Activated naive CD4-positive, alpha-beta T cell treated with anti-CD3 and anti-CD28 coated beads, Interleukin-2, amount 50 U/mL, for 24 hours (primary cell): ENCODE measurements at regions not wholly inside any gene's neighbourhood (a gene's known extent, or its start where the extent isn't known, plus 50 kb on each side); places are given as distances from the start of the nearest gene placed in this dataset.
A peak's percentile ranks its signal among the peaks of the same experiment; 100 is the strongest.
"Not testable (repeated sequence)": the region's sequence is repeated elsewhere in the genome, so short reads cannot be mapped to it uniquely, and the experiment has no call there.

ENCODE experiments used
- H3K27ac Mint-ChIP-seq: one replicate; pipeline ENCODE4 v1.8.0; 2021; ENCODE audit warnings: mild to moderate bottlenecking, mixed read lengths
- H3K27me3 Mint-ChIP-seq: one replicate; pipeline ENCODE4 v1.8.0; 2021; ENCODE audit warnings: mixed read lengths
- H3K36me3 Mint-ChIP-seq: one replicate; pipeline ENCODE4 v1.8.0; 2021; ENCODE audit warnings: mixed read lengths
- H3K4me1 Mint-ChIP-seq: one replicate; pipeline ENCODE4 v1.8.0; 2021; ENCODE audit warnings: mixed read lengths
- H3K4me3 Mint-ChIP-seq: one replicate; pipeline ENCODE4 v1.8.0; 2021; ENCODE audit warnings: mild to moderate bottlenecking, mixed read lengths
- H3K9me3 Mint-ChIP-seq: one replicate; pipeline ENCODE4 v1.8.0; 2021; ENCODE audit warnings: mixed read lengths

DNA sequence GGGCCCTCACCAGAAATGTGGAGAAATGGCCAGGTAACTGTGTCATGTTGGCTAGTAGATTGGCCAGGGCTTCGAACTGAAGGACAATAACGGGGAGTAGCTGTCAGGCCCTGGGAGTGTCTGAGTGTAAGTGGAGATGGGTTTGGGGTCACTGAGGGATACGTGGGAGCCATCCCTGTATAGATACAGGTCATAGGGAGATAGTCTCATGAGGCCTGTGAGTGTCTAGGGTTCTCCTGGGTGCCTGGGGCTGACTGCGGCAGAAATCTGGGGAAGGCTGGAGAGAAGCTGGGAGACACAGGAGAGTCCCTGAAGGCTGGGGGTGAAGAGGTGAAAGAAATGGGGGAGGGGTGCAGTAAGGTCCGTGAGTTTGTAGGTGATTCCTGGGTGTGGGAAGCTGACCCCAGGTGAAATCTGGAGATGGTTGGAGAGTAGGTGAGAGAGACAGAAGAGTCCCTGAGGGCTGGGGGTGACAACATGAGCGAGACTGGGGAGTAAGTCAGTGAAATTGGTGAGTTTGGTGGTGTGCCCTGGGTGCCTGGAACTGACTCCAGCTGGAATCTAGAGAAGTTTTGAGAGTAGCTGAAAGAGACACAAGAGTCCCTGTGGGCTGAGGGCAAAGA lies 124.6 kb upstream of the ANKRD30BL start:
- H3K4me1 Mint-ChIP-seq, H3K27ac Mint-ChIP-seq: not testable (repeated sequence)

DNA sequence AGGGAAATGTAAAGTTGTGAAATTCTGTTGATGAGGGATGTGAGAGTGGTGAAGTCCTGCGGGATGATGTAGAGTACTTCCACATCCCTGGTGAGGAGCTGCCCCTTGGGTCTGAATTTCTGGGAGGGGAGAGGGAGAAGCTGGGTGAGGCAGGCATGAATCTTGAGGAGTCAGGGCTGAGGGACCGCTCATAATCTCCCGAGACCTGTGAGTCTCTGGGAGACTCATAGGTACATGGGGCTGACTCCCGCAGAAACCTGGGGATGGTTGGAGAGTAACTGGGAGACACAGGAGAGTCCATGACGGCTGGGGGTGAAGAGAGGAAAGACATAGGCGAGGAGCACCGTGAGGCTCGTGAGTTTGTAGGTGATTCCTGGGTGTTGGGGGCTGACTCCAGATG lies 126.2 kb upstream of the ANKRD30BL start:
- not testable (repeated sequence) for H3K4me1 Mint-ChIP-seq, H3K27ac Mint-ChIP-seq, H3K36me3 Mint-ChIP-seq, H3K9me3 Mint-ChIP-seq, H3K4me3 Mint-ChIP-seq, H3K27me3 Mint-ChIP-seq

More for the DNA sequence above, 124.6 kb upstream of the ANKRD30BL start:
- not testable (repeated sequence) for H3K36me3 Mint-ChIP-seq, H3K27me3 Mint-ChIP-seq, H3K9me3 Mint-ChIP-seq, H3K4me3 Mint-ChIP-seq

DNA sequence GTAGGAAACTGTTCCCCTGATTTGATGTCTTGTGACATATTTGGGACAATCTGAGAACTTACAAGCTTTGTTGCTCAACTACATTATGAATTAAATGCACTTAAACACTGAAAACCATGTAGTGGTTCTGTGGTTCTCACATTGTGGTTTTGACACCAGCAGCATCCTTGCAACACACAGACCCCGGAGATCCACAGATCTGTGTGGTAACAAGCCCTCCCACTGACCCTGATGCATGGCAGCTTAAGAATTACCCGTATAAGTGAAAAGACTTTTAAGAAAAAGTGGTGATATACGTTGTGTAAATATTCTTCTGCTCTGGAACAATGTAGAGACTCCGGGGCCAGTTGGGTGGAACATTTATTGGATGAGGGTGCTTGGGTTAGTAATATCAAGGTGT lies 127.4 kb upstream of the ANKRD30BL start:
- H3K36me3 Mint-ChIP-seq, H3K27me3 Mint-ChIP-seq, H3K4me1 Mint-ChIP-seq, H3K27ac Mint-ChIP-seq, H3K9me3 Mint-ChIP-seq, H3K4me3 Mint-ChIP-seq: not testable (repeated sequence)

DNA sequence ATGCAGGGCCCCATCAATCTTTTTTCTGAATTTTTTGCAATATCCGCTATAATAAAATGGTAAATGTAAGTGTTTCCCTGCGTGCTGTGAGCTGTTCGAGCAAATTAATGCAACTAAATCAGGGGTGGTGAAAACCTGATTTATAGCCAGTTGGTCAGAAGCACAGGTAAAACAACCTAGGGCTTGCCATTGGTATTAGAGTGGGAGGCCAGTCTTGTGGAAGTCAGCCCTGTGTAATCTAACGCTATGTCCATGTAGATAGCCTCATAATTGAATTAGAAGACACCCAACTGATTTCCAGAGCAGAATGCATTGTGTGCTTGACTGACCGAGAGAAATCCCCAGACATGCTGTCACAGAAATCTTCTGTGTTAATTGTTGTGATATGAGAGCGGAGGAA lies 126.8 kb upstream of the GPR39 start:
- H3K9me3 Mint-ChIP-seq, H3K27ac Mint-ChIP-seq, H3K36me3 Mint-ChIP-seq, H3K4me3 Mint-ChIP-seq, H3K4me1 Mint-ChIP-seq, H3K27me3 Mint-ChIP-seq: not testable (repeated sequence)

DNA sequence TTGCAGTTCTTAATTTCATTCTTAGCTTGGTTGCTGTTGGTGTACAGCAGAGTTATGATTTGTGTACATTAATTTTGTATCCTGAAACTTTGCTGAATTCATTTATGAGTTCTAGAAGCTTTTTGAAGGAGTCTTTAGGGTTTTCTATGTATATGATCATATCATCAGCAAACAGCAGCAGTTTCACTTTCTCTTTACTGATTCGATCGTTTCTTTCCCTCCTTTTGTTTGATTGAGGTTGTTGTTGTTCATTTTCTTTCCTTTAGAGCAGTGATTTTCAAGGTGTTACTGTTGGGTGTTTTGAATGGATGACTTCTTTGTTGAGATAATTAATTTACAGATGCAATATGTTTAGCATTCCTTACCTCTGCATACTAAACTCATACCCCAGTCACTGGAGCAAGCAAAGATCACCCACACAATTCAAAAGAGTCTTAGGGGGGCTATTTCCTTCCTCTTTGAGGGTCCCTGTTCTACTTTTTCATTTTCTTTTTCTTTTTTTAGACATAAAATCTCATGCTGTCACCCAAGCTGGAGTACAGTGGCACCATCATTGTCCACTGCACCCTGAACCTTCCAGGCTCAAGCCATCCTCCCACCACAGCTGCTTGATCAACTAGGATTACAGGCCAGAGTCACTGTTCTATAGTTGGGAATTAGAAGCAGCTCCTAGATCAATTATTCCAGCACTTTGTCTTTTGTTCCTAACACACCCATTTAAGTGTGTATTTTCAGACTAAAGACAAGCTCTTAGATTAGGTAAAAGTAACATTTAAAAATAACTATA lies 115.8 kb upstream of the GPR39 start:
- H3K4me1 Mint-ChIP-seq, H3K27me3 Mint-ChIP-seq, H3K9me3 Mint-ChIP-seq, H3K27ac Mint-ChIP-seq, H3K36me3 Mint-ChIP-seq: not testable (repeated sequence)
- peak overlapping the region; percentile 42 for H3K4me3 Mint-ChIP-seq

DNA sequence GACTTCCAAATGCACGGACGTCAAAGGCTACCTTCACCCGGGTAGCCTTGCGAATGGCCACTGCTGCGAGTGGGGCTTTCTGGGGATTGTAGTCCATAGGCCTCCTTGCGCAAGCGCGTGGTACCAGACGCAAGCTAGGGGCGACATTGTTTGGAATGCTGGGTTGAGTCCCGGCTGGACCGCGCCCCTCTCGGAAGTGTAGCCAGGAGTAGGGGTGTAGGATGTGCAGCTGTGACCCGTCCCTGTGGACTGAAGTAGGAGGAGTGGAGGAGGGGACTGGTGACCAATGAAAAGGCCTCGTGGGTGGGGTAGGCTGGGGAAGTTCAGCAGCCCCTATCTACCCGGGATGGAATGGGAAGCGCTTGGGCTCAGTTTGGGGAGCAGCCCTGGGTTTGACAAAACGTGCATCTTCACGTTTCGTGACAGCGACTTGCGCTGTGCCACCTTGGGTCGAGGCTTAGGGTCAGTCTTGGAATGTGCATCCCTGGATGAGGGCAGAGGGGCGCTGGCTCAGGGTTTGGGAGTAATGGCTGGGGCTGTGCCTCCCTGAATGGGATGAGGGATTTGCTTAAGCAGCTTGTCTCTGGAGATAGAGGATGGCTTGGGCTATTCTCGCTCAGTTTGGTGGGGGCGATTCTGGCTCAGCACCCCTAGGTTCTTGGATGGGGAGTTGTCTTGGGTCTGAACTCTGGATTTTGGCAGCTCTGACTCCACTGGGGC lies 111.8 kb upstream of the GPR39 start:
- H3K27ac Mint-ChIP-seq, H3K4me3 Mint-ChIP-seq, H3K9me3 Mint-ChIP-seq, H3K36me3 Mint-ChIP-seq, H3K27me3 Mint-ChIP-seq, H3K4me1 Mint-ChIP-seq: not testable (repeated sequence)

DNA sequence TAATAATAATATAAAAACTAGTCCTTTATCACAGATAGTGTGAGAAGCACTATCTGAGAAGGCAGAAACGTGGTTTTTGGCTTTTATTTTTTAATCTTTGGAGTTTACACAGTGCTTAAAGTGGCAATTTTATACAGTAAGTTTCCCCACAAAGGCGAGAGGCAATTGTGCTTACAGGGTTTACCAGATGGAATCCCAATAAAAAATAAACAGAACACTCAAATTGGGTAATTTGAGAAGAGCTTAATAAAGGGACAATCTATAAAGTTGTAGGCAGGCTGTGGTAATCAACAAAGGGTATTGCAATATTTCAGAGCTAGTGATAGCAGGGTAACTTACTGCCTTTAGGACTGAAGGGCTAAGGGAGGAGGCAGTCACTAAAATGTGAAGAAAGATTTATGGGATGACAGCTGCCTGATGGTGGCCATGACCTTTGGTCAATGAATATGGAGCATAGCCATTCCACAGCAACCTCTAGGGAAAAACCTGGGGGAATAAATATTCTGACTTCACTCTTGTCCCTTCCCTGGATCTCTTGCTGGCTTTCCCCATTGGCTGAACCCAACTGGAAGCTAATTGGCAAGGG lies 108.9 kb upstream of the GPR39 start:
- not testable (repeated sequence) for H3K27me3 Mint-ChIP-seq, H3K36me3 Mint-ChIP-seq, H3K27ac Mint-ChIP-seq, H3K4me3 Mint-ChIP-seq, H3K4me1 Mint-ChIP-seq, H3K9me3 Mint-ChIP-seq

DNA sequence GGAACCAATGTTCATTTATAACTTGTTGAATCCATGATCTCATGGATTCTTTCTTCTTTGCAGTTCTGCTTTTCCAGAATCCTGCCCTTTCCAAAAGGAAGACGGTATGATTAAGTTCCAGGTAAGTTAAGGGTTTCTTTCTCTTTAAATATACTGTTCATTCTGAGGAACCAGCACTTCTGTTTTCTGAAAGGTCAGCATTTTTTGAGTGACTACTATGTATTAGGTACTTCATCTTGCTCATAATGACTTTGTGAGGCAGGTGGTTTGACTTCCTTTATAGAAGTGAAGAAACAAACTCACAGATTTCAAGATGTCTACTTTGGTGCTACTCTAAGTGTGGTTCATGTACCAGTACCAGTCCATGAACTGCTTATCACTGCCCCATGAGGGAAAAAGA lies 107.4 kb upstream of the GPR39 start:
- H3K9me3 Mint-ChIP-seq, H3K4me3 Mint-ChIP-seq, H3K27ac Mint-ChIP-seq, H3K27me3 Mint-ChIP-seq, H3K36me3 Mint-ChIP-seq, H3K4me1 Mint-ChIP-seq: not testable (repeated sequence)

DNA sequence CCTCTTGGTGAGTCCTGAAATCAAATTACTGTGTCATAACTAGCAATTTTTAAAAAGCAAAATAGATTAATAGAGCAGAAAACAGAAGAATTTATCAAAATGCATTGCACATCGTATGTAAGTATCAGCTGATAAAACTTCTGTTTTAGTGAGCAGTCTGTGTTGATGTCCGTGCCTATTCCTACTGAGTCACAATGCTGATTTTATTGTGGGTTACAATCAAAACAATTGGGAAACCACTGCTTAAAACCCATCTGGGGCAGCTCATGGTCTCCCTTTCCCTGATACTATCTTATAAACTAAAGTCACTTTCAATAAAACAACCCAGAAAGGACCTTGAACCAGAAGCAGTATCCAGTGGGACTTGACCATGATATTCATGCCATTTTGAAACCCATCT lies 101.1 kb upstream of the GPR39 start:
- H3K4me1 Mint-ChIP-seq, H3K4me3 Mint-ChIP-seq, H3K27me3 Mint-ChIP-seq, H3K36me3 Mint-ChIP-seq, H3K27ac Mint-ChIP-seq, H3K9me3 Mint-ChIP-seq: not testable (repeated sequence)

DNA sequence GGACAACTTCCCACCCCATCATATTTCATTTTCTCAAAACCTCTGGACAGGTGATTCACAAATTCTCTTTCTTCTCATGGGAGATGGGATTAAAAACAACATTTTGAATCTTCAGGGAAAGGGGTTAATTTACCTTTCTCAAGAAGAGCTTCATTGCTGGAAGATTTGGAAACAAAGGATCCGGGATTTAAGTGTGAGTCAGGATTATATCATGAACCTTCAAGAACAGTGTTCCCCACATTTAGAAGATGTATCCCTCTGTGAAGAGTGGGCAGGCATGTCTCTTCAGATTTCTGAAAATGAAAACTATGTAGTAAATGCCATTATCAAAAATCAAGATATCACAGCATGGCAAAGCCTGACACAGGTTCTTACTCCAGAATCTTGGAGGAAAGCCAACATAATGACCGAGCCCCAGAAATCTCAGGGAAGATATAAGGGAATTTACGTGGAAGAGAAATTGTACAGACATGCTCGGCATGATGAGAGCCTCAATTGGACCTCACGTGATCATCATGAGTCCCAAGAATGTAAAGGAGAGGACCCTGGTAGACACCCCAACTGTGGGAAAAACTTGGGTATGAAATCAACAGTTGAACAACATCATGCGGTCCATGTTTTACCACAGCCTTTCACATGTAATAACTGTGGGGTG lies 99.5 kb upstream of the GPR39 start:
- H3K36me3 Mint-ChIP-seq, H3K4me3 Mint-ChIP-seq, H3K9me3 Mint-ChIP-seq, H3K4me1 Mint-ChIP-seq, H3K27me3 Mint-ChIP-seq, H3K27ac Mint-ChIP-seq: not testable (repeated sequence)

DNA sequence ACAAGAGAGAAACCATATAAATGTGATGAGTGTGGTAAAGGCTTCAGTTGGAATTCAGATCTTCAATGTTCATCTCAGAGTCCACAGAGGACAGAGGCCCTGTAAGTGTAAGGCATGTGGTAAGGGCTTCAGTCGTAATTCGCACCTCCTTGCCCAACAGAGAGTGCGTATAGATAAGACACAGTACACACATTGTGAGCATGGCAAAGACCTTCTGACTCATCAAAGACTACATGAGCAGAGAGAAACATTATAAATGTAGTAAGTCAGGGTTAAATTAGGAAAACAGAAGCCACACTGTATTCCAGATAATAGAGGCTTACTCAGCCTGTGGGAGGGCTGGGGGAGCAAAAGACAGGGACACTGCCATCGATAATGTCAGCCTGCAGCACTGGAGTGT lies 98.1 kb upstream of the GPR39 start:
- not testable (repeated sequence) for H3K36me3 Mint-ChIP-seq, H3K9me3 Mint-ChIP-seq, H3K4me3 Mint-ChIP-seq, H3K27ac Mint-ChIP-seq, H3K27me3 Mint-ChIP-seq, H3K4me1 Mint-ChIP-seq

DNA sequence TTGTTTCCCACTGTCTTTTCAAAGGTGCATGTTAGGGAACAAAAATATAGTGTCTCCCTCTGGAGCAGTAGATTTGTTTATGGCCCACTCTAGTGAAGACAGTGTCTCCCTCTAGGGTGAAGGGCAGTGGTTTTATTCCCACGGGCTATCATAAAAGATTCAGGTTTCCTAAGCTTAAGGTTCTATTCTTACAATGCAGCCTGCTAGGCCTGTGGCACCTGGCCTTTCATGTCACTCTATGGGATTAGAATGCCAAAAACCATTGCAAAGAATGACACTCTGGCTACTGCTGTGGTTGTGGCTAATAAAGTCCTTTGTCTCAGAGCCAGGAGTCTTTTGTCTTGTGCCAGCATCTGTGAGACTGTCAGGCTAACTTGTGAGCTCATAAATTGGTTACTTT lies 92.6 kb upstream of the GPR39 start:
- H3K27ac Mint-ChIP-seq, H3K36me3 Mint-ChIP-seq, H3K4me3 Mint-ChIP-seq, H3K27me3 Mint-ChIP-seq, H3K9me3 Mint-ChIP-seq, H3K4me1 Mint-ChIP-seq: not testable (repeated sequence)

DNA sequence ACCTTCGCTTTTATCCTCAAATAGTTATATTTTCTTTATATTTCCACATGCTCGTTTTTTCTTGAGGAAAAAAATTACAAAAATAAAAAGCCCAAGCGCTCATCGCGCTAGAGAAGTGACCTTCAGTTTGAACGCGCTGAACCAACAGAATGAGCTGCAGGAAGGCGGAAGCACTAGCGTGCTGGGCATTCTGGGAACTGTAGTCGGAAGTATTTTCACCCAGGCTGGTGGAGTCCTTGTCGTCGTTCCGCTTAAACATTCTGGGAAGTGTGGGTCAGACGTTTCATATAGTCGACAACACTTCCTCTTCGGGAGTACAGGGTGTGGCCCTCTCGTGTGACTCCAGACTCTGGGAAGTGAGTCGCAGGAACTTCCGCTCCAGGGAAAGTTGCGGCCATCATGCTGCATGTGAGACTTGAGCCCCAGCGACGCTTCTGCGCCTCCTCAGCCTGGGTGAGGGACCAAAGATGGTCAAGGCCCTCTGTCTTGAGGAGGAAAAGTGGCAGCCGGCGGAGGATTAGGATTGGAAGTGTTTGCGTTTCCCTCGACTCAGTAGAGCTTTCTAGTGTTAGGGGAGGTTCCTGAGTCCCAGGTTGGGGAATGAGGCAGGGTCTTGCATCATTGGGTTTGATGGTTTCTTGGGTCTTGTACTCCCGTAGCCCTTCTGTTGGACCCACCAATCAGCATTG lies 84.1 kb upstream of the GPR39 start:
- H3K36me3 Mint-ChIP-seq, H3K9me3 Mint-ChIP-seq, H3K4me3 Mint-ChIP-seq, H3K27me3 Mint-ChIP-seq, H3K27ac Mint-ChIP-seq, H3K4me1 Mint-ChIP-seq: not testable (repeated sequence)

DNA sequence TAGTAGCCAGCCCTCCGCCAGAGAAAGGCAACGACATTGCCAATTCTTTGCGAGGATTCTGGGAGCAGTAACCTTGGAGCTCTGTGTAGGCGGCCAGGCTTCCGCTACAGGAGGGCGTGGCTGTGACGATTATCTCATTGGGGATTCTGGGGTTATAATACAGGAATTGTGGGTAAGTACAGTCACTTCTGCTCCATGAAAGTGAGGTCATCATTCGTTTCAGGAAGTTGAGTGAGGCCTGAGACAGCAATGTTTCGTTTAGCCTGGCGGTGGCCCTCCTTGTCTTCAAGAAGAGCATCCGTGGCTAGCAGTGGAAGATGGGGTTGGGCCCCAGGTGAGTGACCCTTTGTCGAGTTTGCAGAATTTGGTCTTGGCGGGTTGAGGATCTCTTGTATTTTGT lies 79.5 kb upstream of the GPR39 start:
- H3K4me1 Mint-ChIP-seq, H3K4me3 Mint-ChIP-seq, H3K36me3 Mint-ChIP-seq, H3K27me3 Mint-ChIP-seq, H3K9me3 Mint-ChIP-seq, H3K27ac Mint-ChIP-seq: not testable (repeated sequence)

DNA sequence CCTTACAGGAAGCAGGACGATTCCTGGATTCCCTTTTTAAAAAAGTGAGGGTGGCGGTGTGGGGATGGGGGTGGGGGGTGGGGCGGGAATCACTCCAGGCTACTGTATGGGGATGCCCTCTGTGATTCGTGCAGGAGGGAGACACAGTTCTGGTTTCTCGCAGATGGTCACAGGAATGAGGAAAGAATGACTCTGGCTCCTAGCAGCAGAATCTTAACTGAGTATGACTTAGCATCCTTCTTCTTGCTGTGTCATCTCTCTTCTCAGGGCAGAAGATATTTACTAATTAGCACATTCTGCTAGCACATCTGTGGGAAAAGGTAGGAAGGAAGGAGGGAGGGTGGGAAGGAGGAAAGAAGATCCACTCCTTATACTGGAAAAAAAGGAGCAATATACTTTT lies 78.8 kb upstream of the GPR39 start:
- not testable (repeated sequence) for H3K36me3 Mint-ChIP-seq, H3K4me1 Mint-ChIP-seq, H3K27ac Mint-ChIP-seq, H3K4me3 Mint-ChIP-seq, H3K9me3 Mint-ChIP-seq, H3K27me3 Mint-ChIP-seq
